ENCODE measurements at regions not wholly inside any gene's neighbourhood (a gene's known extent, or its start where the extent isn't known, plus 50 kb on each side); places are given as distances from the start of the nearest gene placed in this dataset.

GRCh38 chr6:96302991-96303390, 218.6 kb upstream of the UFL1 start:
- Histone ChIP-seq H3K9me3 (ENCODE audit: control insufficient read depth, insufficient read depth, low read depth, low read length) (no peaks in the 10 kb centered on the region), H3K27ac (ENCODE audit: extremely low read depth, low read depth, low read length) (no peak overlapping the region), H3K36me3 (ENCODE audit: control insufficient read depth in 2 of 2, insufficient read depth in 1 of 2, low read length in 2 of 2) (no peaks in the 10 kb centered on the region), H3K4me1 (ENCODE audit: control insufficient read depth, insufficient read depth, low read length) (no peaks in the 10 kb centered on the region), H3K4me3 (ENCODE audit: low read depth, low read length) (no peak overlapping the region)
- no peak for TF ChIP-seq ZNF791 (tag by site-specific recombination; IDR thresholded peaks at IDR 0.05)
- no peak for TF ChIP-seq PBX3 (CRISPR knock-in tag; IDR thresholded peaks at IDR 0.05)
- TF ChIP-seq ZNF19 (tag by site-specific recombination; IDR thresholded peaks at IDR 0.05; ENCODE audit: low read depth), result no peak
- no peak for TF ChIP-seq PRDM2 (tag by site-specific recombination; IDR thresholded peaks at IDR 0.05; ENCODE audit: borderline replicate concordance)
- no peak for TF ChIP-seq ZBTB26 (tag by site-specific recombination; optimal IDR thresholded peaks at IDR 0.05)
- no peak for TF ChIP-seq ZNF16 (tag by site-specific recombination; IDR thresholded peaks at IDR 0.05; ENCODE audit: low read depth)
- no peak for TF ChIP-seq PRDM1 (tag by site-specific recombination; IDR thresholded peaks at IDR 0.05)
- no peak for TF ChIP-seq SCRT1 (tag by site-specific recombination; IDR thresholded peaks at IDR 0.05; ENCODE audit: borderline replicate concordance)
- TF ChIP-seq ZNF785 (tag by site-specific recombination; IDR thresholded peaks at IDR 0.05), result no peak
- no peak for TF ChIP-seq ZNF169 (tag by site-specific recombination; IDR thresholded peaks at IDR 0.05)
- TF ChIP-seq GLIS1 (tag by site-specific recombination; IDR thresholded peaks at IDR 0.05), result no peak
- no peak for TF ChIP-seq ZNF274 (IDR thresholded peaks at IDR 0.05; ENCODE audit: low read length)
- no peak for TF ChIP-seq ZNF274 (tag by site-specific recombination; IDR thresholded peaks at IDR 0.05; ENCODE audit: borderline replicate concordance)
- no peak for TF ChIP-seq MYNN (tag by site-specific recombination; IDR thresholded peaks at IDR 0.05; ENCODE audit: borderline replicate concordance)
- TF ChIP-seq ZNF704 (tag by site-specific recombination; IDR thresholded peaks at IDR 0.05), result no peak
- TF ChIP-seq ZNF624 (tag by site-specific recombination; IDR thresholded peaks at IDR 0.05), result no peak
- no peak for TF ChIP-seq ZNF211 (tag by site-specific recombination; IDR thresholded peaks at IDR 0.05; ENCODE audit: low read depth)
- no peak for TF ChIP-seq ZNF362 (tag by site-specific recombination; IDR thresholded peaks at IDR 0.05)
- TF ChIP-seq ZNF747 (tag by site-specific recombination; IDR thresholded peaks at IDR 0.05), result no peak
- TF ChIP-seq ZNF112 (tag by site-specific recombination; IDR thresholded peaks at IDR 0.05), result no peak
- TF ChIP-seq ZNF639 (tag by site-specific recombination; IDR thresholded peaks at IDR 0.05), result no peak
- ChIA-PET CTCF (no interaction called here), POLR2A (no interaction called here)

Data from HEK293 (cell line).